B cell (primary cell): ENCODE measurements at regions not wholly inside any gene's neighbourhood (a gene's known extent, or its start where the extent isn't known, plus 50 kb on each side); places are given as distances from the start of the nearest gene placed in this dataset.

ENCODE experiments used
- ATAC-seq: fragments of 200-7000 bp; cut with Tn5 transposase; one replicate; pipeline ENCODE4 v1.10.0; 2021; ENCODE audit warnings: low read depth, mild to moderate bottlenecking, moderate number of reproducible peaks, moderate library complexity
- CTCF ChIA-PET: fragments of 350-600 bp; sonication (Branson Sonifier 250); formaldehyde crosslinking; loops from one replicate; lab custom pipeline; 2021; ENCODE audit warnings: antibody characterized with exemption, inconsistent platforms; lab: Charles Lee
- POLR2A ChIA-PET: fragments of 350-600 bp; sonication (Branson Sonifier 250); formaldehyde crosslinking; loops from one replicate; lab custom pipeline; 2021; ENCODE audit warnings: antibody characterized with exemption; lab: Charles Lee
- DNase-seq: peaks from one replicate; pipeline ENCODE4 v3.0.0; 2013
- H2AFZ ChIP-seq: 2 replicates; pipeline ENCODE4 v1.6.1; 2012; ENCODE audit warnings: mild to moderate bottlenecking, low read depth, low read length; ENCODE audit not compliant: insufficient read depth, poor library complexity, severe bottlenecking
- H3K27ac ChIP-seq, 2 donors: 1 replicate in 1 of 2; 2 replicates in 1 of 2; pipeline ENCODE4 v1.5.1; 2012 to 2013; ENCODE audit warnings: low read length in 2 of 2, mild to moderate bottlenecking in 2 of 2, moderate library complexity in 1 of 2
- H3K27me3 ChIP-seq, 4 experiments: fragments of 200-600 bp in 1 of 4; sonication (generic) in 1 of 4; replicated peaks in 1 of 4; 1 replicate in 2 of 4; 2 replicates in 2 of 4; pipeline versions ENCODE4 v1.6.1 to v1.7.0; 2013 to 2016; ENCODE audit warnings: low read length in 3 of 4, mild to moderate bottlenecking in 2 of 4, mixed read lengths in 1 of 4, moderate library complexity in 1 of 4; ENCODE audit not compliant: insufficient read depth in 4 of 4, control insufficient read depth in 3 of 4; ENCODE audit errors: control extremely low read depth in 1 of 4
- H3K36me3 ChIP-seq, 2 experiments: replicated peaks in 1 of 2; 1 replicate in 1 of 2; 2 replicates in 1 of 2; pipeline versions ENCODE4 v1.6.1 to v1.7.1; 2013; ENCODE audit warnings: low read length in 1 of 2; ENCODE audit not compliant: insufficient read depth in 2 of 2, control insufficient read depth in 1 of 2; ENCODE audit errors: control extremely low read depth in 1 of 2, extremely low read depth in 1 of 2
- H3K4me1 ChIP-seq, 2 donors: fragments of 200-600 bp in 1 of 2; sonication (generic) in 1 of 2; 1 replicate in 1 of 2; 2 replicates in 1 of 2; pipeline versions ENCODE4 v1.5.1 to v1.6.1; 2013 to 2017; ENCODE audit warnings: low read length in 2 of 2; ENCODE audit not compliant: control insufficient read depth in 2 of 2, insufficient read depth in 2 of 2
- H3K4me2 ChIP-seq: replicated peaks from 2 replicates; pipeline ENCODE3; 2012; ENCODE audit warnings: mild to moderate bottlenecking, low read depth, low read length; ENCODE audit not compliant: poor library complexity, severe bottlenecking
- H3K4me3 ChIP-seq, 5 experiments: fragments of 200-600 bp in 1 of 5; sonication (generic) in 1 of 5; 1 replicate in 3 of 5; 2 replicates in 2 of 5; pipeline versions ENCODE4 v1.5.1 to v1.7.0; 2011 to 2016; ENCODE audit warnings: low read length in 4 of 5, mild to moderate bottlenecking in 4 of 5, low read depth in 2 of 5, control low read depth in 1 of 5, moderate library complexity in 1 of 5; ENCODE audit not compliant: insufficient read depth in 1 of 5; ENCODE audit errors: control extremely low read depth in 1 of 5, extremely low read depth in 1 of 5
- H3K79me2 ChIP-seq: fragments of 200-600 bp; sonication (generic); one replicate; pipeline ENCODE4 v1.6.0; 2016; ENCODE audit warnings: low read length; ENCODE audit not compliant: control insufficient read depth, insufficient read depth
- H3K9ac ChIP-seq: fragments of 200-600 bp; sonication (generic); 2 replicates; pipeline ENCODE4 v1.6.1; 2017; ENCODE audit warnings: mild to moderate bottlenecking, low read length, moderate library complexity
- H3K9me3 ChIP-seq, 3 donors: one replicate each; pipeline versions ENCODE4 v1.6.1 to v1.7.1; 2013; ENCODE audit warnings: low read length in 2 of 3; ENCODE audit not compliant: control insufficient read depth in 2 of 3, insufficient read depth in 1 of 3; ENCODE audit errors: control extremely low read depth in 1 of 3
- H4K20me1 ChIP-seq: 2 replicates; pipeline ENCODE4 v1.6.0; 2012; ENCODE audit warnings: mild to moderate bottlenecking, low read length; ENCODE audit not compliant: insufficient read depth, control insufficient read depth, poor library complexity, severe bottlenecking
- H3K27ac Mint-ChIP-seq: one replicate; pipeline ENCODE4 v1.8.0; 2021; ENCODE audit warnings: mixed read lengths
- H3K27me3 Mint-ChIP-seq: one replicate; pipeline ENCODE4 v1.8.0; 2021; ENCODE audit warnings: mixed read lengths
- H3K4me1 Mint-ChIP-seq: one replicate; pipeline ENCODE4 v1.8.0; 2021; ENCODE audit warnings: mixed read lengths
- H3K4me3 Mint-ChIP-seq: one replicate; pipeline ENCODE4 v1.8.0; 2021; ENCODE audit warnings: mixed read lengths
- H3K9me3 Mint-ChIP-seq: one replicate; pipeline ENCODE4 v1.8.0; 2022; ENCODE audit warnings: mixed read lengths; ENCODE audit not compliant: insufficient read depth
- CTCF ChIP-seq: fragments of 200-600 bp; IDR thresholded peaks from one replicate; pipeline ENCODE4 v1.8.0; 2022; ENCODE audit warnings: antibody characterized with exemption, mild to moderate bottlenecking
- EZH2 ChIP-seq: IDR thresholded peaks from 2 replicates; pipeline ENCODE4 v1.6.1; 2012; ENCODE audit warnings: borderline replicate concordance, low read depth, mild to moderate bottlenecking, moderate library complexity, low read length; ENCODE audit not compliant: insufficient read depth, poor library complexity, severe bottlenecking
- WGBS: methylation state at CpG from one replicate; pipeline ENCODE4 v1.1.5; 2013; ENCODE audit warnings: missing lambda C conversion rate; ENCODE audit not compliant: insufficient coverage; 5-methylcytosine and 5-hydroxymethylcytosine counted together
- intact Hi-C: fragments of 100-400 bp; cut with micrococcal nuclease; formaldehyde crosslinking; loops from one replicate; pipeline ENCODE4 v1.10.0; 2022

DNA sequence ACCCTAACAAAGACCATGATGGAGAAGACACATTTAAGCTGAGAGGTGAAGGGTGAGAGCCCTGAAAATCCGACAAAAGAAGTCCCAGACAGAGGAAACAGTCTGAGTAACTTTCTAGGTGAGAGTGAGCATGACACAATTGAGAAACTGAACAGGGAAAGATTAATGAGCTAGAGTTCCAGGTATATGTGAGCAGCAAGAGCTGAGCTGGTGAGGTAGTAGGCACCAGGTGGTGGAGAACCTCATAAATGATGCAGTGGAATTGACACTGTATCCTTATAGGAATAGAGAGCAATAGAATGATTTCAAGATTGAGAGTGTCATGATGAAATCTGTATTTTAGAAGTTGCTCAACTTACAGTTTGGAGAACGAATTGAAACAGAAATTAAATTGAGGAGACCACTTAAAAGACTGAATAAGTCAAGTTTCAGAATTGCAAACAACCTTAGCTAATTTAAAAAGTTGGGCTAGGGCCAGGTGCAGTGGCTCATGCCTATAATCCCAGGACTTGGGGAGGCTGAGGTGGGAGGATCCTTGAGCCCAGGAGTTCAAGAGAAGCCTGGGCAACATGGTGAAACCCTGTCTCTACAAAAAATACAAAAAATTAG lies 89.8 kb downstream of the NREP start:
- Histone ChIP-seq H3K27ac (no peak overlapping the region), H2AFZ (no peak overlapping the region), H3K27me3 (no peaks in the 10 kb centered on the region), H3K79me2 (no peaks in the 10 kb centered on the region), H3K9me3 (no peaks in the 10 kb centered on the region), H3K36me3 (no peaks in the 10 kb centered on the region), H3K4me2 (no peak overlapping the region), H3K4me3 (no peak overlapping the region), H4K20me1 (no peaks in the 10 kb centered on the region), H3K9ac (no peak overlapping the region), H3K4me1 (no peaks in the 10 kb centered on the region)
- ChIA-PET POLR2A (no interaction called here), CTCF (no interaction called here)
- intact Hi-C loops = no loop called here
- no peaks in the 10 kb centered on the region for H3K9me3 Mint-ChIP-seq
- no peak for TF ChIP-seq CTCF
- no peak for TF ChIP-seq EZH2
- DNase-seq = no peak
- WGBS = 92% methylated on average over 1 of the region's 2 CpGs
- no peak for ATAC-seq
- no peak overlapping the region for H3K27ac Mint-ChIP-seq
- H3K4me3 Mint-ChIP-seq = no peak overlapping the region
- H3K4me1 Mint-ChIP-seq = no peaks in the 10 kb centered on the region
- H3K27me3 Mint-ChIP-seq = no peaks in the 10 kb centered on the region

- no peak overlapping the region for H3K4me3 Mint-ChIP-seq
- no peak overlapping the region for H2AFZ ChIP-seq
- H3K36me3 ChIP-seq = no peaks in the 10 kb centered on the region
- TF ChIP-seq EZH2 (no peak), CTCF (no peak)
- 100% methylated on average over 1 of the region's 2 CpGs for WGBS
- no peak overlapping the region for H3K4me3 ChIP-seq
- DNase-seq = no peak
- H3K4me1 ChIP-seq = no peaks in the 10 kb centered on the region
- H3K9me3 Mint-ChIP-seq = peaks cover 10% of the 10 kb centered on the region
- H3K27ac Mint-ChIP-seq = no peak overlapping the region
- H4K20me1 ChIP-seq = no peaks in the 10 kb centered on the region
- intact Hi-C loops = no loop called here
- H3K9ac ChIP-seq = no peak overlapping the region
- ChIA-PET CTCF (no interaction called here), POLR2A (no interaction called here)
- no peak for ATAC-seq
- no peak overlapping the region for H3K27ac ChIP-seq
- no peaks in the 10 kb centered on the region for H3K27me3 Mint-ChIP-seq
- no peak overlapping the region for H3K4me2 ChIP-seq
- H3K9me3 ChIP-seq = peaks cover 0 to 16% (median 3%) of the 10 kb centered on the region in 3 donors
- H3K27me3 ChIP-seq = no peaks in the 10 kb centered on the region
- no peaks in the 10 kb centered on the region for H3K4me1 Mint-ChIP-seq
- H3K79me2 ChIP-seq = no peaks in the 10 kb centered on the region
Observed at GRCh38 chr5:111656580-111656979, 100.4 kb downstream of the NREP start.
